ENCODE measurements at regions not wholly inside any gene's neighbourhood (a gene's known extent, or its start where the extent isn't known, plus 50 kb on each side); places are given as distances from the start of the nearest gene placed in this dataset.
"Not testable (repeated sequence)": the region's sequence is repeated elsewhere in the genome, so short reads cannot be mapped to it uniquely, and the experiment has no call there.

DNA sequence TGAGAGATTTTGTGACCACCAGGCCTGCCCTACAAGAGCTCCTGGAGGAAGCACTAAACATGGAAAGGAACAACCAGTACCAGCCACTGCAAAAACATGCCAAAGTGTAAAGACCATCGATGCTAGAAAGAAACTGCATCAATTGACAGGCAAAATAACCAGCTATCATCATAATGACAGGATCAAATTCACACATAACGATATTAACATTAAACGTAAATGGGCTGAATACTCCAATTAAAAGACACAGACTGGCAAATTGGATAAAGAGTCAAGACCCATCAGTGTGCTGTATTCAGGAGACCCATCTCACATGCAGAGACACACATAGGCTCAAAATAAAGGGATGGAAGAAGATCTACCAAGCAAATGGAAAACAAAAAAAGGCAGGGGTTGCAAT, 182.4 kb downstream of the PRELID2 start:
- not testable (repeated sequence) for DNase-seq

DNA sequence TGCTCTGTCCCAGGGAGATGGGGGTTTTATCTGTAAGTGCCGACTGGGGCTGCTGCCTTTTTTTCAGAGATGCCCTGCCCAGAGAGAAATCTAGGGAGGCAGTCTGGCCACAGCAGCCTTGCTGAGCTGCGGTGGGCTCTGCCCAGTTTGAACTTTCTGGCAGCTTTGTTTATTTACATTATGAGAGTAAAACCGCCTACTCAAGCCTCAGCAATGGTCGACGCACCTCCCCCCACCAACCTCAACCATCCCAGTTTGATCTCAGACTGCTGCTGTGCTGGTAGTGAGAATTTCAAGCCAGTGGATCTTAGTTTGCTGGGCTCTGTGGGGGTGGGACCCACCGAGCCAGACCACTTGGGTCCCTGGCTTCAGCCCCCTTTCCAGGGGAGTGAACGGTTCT, 188.0 kb downstream of the PRELID2 start:
- DNase-seq, result not testable (repeated sequence)

GRCh38 chr5:145643214-145643613, 191.9 kb downstream of the PRELID2 start:
- not testable (repeated sequence) for DNase-seq

DNA sequence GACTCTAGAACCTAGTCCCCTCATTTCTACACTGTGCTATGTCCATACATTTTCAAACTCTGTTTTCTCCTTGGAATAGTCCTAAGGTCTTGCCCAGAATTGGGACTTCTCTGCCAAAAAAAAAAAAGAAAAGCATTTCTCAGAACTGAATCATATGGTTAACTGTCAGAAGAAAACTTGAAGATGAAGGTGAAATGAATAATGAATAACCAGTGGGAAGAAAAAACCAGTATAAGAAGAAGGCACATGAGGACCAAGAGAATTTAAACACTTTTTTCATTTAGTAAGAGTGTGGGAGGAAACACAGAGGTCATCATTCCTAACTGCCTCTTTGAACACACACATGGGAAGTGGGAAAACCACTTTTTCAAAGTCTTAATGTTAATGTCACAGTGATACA, 197.7 kb downstream of the PRELID2 start:
- DNase-seq, result no peak

DNA sequence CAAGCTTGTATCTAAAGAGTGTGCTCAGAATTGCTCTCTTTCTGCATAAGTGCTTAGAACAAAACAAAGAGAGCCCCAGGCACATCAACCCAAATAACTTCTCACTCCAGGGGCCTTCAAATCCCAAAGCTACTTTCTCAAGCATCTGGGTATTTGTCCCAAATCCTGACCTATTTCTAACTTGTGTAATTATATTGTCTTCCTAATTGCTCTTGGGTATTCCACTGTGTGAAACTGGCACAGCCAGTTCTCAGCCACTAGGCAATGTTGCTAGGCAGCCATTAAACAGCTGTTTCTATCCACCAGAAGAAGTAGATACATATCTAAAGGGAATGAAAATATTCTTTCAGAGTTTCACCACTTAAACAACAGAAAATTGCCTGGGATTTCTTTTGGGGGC, 198.8 kb downstream of the PRELID2 start:
- DNase-seq, result no peak

DNA sequence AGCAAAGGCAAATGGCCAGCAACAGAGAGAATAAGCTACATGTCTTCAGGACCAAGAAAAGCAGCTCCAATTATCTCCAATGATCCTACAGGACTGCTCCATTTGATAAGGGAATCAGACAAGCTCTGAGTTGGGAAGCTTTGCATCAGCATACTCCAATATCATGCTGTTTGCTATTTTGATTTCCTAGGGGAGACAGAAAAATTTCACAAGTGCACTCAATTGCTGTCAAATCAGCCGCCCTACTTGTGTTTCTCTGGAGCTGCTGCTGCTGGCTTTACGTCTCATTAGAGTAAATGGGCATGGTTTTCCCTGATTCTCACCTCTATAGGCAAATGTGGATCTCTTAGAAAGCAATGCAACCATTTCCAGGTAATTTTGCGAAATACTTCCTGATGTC, 201.7 kb downstream of the PRELID2 start:
- no peak for DNase-seq

DNA sequence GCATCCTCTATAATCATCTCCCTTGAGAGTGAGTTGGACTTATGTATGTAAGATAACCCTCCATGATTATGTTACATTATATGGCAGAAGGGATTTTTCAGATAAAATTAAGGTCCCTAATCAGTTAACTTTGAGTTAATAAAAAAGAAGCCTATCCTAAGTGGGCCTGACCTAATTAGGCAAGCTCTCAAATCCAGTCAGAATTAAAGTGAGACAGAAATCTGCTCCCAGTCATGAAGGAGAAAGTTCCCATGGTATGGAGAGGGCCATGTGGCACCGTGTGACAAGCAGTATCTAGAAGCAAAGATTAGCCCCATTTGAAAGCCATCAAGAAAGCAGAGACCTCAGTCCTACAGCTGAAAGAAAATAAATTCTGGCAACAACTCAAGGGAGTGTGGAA, 202.4 kb downstream of the PRELID2 start:
- DNase-seq, result no peak

DNA sequence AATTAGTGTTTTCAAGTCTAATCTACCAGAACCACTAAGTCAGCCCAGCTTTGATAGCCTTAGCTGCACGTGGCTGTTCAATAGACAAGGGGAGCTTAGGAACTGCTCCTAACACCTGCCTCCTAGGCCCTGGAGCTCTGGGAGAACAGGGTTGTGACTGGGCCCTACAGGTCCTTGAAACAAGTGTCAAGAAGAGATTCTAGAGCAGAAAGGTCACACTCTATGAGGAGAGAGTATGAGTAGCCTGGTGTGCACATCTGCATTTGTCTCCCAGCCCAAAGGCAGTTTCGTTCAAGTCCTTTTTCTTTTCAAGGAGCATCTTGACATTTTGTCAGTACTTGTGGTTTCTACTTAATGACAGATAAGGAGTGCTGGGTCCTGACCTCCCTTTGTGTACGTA, 206.1 kb downstream of the PRELID2 start:
- DNase-seq, result no peak

DNA sequence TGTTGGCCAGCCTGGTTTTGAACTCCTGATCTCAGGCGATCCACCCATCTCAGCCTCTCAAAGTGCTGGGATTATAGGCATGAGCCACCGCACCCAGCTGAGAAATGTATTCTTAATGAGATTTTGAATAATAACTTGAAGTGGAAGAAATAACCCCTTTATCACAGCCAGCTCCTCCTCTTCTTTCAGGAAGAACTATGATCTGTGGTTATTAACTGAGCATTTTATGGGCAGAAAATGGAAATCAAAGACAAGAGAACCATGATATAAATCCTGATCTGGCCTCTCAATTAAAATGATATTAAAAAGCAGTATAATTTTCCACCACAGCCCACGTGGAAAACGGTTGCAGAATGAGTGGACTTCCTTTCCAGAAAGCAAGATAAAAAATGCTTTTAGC, 206.6 kb downstream of the PRELID2 start:
- DNase-seq, result no peak

DNA sequence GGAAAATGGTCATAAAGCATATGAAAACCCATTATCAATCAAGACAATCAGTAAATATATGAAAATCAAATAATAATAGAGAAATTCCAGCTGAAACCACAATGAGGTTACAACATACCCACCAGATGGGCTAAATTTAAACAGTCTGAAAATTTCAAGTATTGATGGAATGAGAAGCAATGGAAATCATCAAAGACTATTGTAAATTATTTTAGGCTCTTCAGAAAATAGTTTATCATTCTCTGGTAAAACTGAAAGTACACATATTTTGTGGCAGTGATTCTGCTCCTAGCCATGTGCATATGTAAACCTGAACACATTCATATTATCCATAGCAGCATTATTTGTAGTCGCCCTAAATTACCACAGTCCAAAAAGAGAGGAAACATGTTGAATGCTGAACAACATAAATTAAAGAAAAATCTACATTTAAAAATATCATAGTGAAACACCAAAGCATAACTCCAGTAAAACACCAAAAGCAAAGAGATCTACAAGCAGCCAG, 215.3 kb downstream of the PRELID2 start:
- DNase-seq, result no peak

DNA sequence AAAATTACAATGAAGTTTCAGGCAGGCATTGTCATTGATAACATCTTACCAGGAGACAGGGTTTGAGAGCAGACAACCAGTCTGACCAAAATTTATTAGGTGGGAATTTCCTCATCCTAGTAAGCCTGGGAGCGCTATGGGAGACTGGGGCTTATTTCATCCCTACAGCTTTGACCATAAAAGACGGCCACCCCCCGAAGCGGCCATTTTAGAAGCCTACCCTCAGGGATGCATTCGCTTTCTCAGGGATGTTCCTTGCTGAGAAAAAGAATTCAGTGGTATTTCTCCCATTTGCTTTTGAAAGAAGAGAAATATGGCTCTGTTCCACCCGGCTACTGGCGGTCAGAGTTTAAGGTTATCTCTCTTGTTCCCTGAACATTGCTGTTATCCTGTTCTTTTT, 218.4 kb downstream of the PRELID2 start:
- not testable (repeated sequence) for DNase-seq

- DNase-seq, result no peak
These were observed 236.2 kb downstream of the PRELID2 start for GRCh38 chr5:145598983-145599382.

GRCh38 chr5:145598184-145598583, 237.0 kb downstream of the PRELID2 start:
- DNase-seq, result no peak

DNA sequence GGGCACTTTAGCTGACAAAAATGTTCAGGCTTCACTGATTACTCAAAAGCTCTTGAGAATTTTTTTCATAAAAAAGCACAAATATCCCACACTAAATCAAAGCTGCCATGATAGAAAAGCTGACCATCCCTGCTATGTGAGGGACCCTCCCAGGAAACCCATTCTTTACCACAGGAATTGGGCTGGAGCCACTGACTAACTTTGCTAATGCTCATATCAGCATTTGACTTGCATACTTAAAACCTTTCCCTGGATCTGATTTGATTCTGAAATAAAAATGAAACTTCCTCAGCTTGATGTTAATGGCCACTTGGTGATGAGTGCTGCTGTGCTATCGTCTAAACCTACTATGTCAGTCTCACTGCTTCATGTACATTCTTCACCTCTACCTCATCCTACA, 243.6 kb downstream of the PRELID2 start:
- DNase-seq, result no peak

DNA sequence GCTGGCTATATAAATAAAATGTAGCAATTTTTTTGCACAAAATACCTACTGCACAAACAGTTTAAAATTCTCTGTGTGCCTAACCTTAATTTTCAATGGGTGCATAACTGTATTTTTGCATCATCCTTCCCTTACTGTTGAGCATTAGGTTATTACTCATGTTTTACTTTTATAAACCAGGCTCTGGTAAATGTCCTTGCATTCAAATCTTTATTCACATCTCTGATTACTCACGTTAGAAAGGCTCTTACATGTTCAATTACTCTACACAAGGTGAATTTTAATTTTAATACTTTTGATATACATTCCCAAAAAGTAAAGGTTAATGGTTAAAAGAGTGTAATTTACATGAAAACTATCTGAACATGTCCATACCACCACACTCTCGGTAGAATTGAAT, 246.1 kb downstream of the PRELID2 start:
- no peak for DNase-seq

GRCh38 chr5:145588558-145588957, 246.6 kb downstream of the PRELID2 start:
- DNase-seq, result no peak

DNA sequence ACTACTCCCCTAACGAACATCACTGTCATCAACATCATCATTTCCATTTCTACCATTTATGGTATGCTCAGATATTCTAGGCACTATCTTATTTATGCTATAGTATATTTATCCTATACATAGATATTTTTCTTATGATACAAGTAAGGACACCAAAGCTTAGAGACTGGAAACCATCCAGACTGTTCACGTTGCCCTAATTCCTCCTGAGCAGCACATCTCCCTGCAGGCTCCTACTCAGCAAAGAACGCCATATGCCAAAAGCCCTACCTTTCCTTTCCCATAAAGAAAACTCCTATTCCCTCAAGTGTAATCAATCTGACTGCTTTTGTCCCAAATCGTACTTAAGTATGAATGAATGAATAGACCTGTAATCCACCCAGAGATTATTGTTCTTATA, 247.0 kb downstream of the PRELID2 start:
- no peak for DNase-seq

GRCh38 chr5:145587710-145588109, 247.4 kb downstream of the PRELID2 start:
- DNase-seq, result no peak

DNA sequence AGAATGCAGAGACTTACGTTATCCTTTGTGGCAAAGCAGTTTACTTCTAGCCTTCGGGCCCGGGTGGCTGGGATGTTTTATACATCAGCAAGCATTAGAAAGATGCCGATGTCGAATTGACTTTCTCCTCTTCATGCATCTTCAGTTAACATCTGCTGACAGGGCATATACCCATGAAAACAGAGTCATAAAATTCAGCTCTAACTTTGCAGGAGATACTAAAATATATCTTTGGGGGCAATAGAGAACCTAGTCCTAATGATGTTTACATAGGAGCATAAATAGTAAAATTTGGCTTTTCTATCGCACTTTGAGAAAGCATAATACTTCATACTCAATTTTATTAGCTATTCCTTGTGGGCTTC, 247.9 kb downstream of the PRELID2 start:
- no peak for DNase-seq

DNA sequence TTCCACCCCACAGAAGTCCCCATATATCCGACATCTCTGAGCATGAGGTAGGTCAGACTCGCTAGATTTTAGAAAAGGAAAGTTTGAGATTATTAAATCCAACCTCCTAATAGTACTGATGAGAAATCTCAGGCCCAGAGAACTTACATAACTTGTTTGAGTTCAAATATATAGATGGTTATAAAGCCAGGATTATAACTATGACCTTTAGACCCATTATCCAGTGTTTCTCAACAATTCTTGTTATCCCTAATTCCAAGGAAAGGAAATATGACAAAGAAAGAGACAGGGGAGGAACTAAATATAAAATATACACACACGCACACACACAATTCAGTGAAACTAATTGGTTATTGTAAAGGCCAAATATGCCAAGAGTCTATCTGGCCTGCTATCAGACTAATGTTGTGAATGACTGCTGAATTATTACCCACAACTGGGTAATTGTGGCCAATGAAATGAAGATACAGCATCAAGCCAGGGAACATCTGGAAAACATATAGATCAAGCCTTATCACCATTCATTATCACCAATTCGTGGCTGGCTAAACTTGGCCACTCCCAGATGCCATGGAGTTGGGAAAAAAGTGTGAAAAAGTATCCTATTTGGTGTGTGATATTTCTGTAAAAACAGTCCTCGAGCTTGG, 248.4 kb downstream of the PRELID2 start:
- no peak for DNase-seq

- DNase-seq, result no peak
These were observed 249.5 kb downstream of the PRELID2 start for GRCh38 chr5:145585443-145586148.

DNA sequence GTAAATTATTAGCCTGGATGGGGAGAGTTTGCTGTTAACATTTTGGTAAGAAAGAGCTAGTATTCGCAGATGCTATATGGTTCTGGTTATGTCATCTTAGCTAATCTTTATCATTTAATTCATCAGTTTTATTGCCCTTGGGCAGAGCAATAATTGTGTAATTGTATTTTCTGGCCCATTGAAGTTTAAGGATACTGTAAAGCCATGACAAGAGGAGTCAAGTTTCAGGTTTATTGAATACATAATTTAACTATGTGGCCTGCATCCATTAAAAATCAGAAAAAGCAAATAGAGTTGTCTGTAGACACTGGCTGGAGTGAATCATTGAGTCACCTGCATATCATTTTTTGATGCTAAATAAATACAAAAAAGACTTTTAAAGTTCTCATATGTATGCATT, 255.8 kb downstream of the PRELID2 start:
- DNase-seq, result no peak

DNA sequence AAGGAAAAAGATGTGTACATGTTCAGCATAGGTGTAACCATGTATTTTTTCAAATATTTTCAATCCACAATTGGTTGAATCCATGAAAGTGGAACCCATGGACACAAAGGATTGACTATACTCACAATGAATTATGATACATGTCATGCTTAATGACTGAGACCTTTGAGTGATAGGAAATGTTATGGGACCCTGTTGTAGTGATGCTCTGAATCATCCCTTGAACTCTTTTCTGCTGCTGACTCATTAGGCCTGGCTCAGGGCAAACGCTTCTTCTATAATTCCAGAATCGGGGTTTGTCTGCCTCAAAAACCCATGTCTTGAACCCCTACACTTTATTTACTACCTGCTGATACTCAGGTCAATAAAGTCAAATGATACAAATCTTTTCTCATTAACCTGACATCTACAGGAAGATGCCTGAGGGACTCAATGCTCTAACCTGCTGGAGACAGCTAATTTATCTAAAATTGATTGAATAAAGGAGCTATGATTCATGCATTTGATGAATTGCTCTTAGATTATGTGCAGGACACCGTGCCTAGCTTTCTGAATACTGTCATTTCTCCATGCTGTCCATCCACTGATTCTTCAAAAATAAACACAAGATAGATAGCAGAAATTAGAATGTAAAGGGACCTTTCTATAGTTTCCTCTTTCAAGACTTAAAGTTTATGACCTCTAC, 260.1 kb downstream of the PRELID2 start:
- no peak for DNase-seq

DNA sequence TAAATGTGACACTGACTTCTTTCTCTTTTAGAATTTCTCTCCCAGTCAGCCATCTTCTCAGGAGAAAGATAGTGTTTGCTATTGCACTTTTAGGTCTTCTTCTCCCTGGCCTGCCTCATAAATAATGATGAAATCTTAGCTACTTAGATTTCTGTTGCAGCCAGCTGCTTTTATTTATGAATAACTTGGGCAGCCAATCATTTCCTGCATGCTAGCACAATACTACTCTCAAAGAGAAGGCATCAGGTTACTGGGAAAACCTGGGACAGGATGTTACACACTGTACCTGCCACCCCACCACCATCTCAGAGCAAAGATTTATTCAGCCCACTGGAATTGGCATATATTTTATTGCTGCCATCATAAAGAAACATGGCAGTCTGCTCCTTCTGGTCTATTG, 266.6 kb downstream of the PRELID2 start:
- no peak for DNase-seq

All from occipital lobe (tissue), 1 donor.